Hepatocyte (in vitro differentiated cells): ENCODE measurements at regions not wholly inside any gene's neighbourhood (a gene's known extent, or its start where the extent isn't known, plus 50 kb on each side); places are given as distances from the start of the nearest gene placed in this dataset.
"Not testable (repeated sequence)": the region's sequence is repeated elsewhere in the genome, so short reads cannot be mapped to it uniquely, and the experiment has no call there.

Source experiments
- CTCF ChIP-seq: fragments of 200-600 bp; sonication (generic); IDR thresholded peaks from 2 replicates; pipeline ENCODE4 v1.5.1; 2016; ENCODE audit warnings: antibody characterized with exemption, mild to moderate bottlenecking; ENCODE audit not compliant: poor library complexity
- EZH2 ChIP-seq: fragments of 200-600 bp; sonication (generic); IDR thresholded peaks from 2 replicates; pipeline ENCODE4 v1.6.1; 2016; ENCODE audit warnings: antibody characterized with exemption, mild to moderate bottlenecking, borderline replicate concordance
- EZH2phosphoT487 ChIP-seq: fragments of 200-600 bp; sonication (generic); IDR thresholded peaks from one replicate; pipeline ENCODE4 v1.6.1; 2018; ENCODE audit warnings: antibody characterized with exemption, mild to moderate bottlenecking, low read depth, moderate library complexity; ENCODE audit not compliant: unreplicated experiment, severe bottlenecking

- TF ChIP-seq CTCF, EZH2phosphoT487, EZH2: not testable (repeated sequence)
These were observed 54.3 kb upstream of the POTEG start for GRCh38 chr14:19488457-19488856.
